HCEC 1CT (cell line): ENCODE measurements at regions not wholly inside any gene's neighbourhood (a gene's known extent, or its start where the extent isn't known, plus 50 kb on each side); places are given as distances from the start of the nearest gene placed in this dataset.
"Not testable (repeated sequence)": the region's sequence is repeated elsewhere in the genome, so short reads cannot be mapped to it uniquely, and the experiment has no call there.

Source experiments
- DNase-seq: peaks from one replicate; pipeline ENCODE4 v3.0.0-alpha.2; 2017

- no peak for DNase-seq
These were observed 55.2 kb downstream of the RPL22L1 start for GRCh38 chr3:170814822-170815221.

- DNase-seq: no peak
These were observed 56.7 kb downstream of the RPL22L1 start for GRCh38 chr3:170813266-170813665.

- peak; percentile 83 for DNase-seq
These were observed 57.9 kb downstream of the RPL22L1 start for GRCh38 chr3:170811928-170812591.

- peak; percentile 56 for DNase-seq
These were observed 58.5 kb downstream of the RPL22L1 start for GRCh38 chr3:170811515-170811914.

GRCh38 chr3:170809975-170810357 lies 60.0 kb downstream of the RPL22L1 start:
- DNase-seq: peak; percentile 83

- peak; percentile 87 for DNase-seq
These were observed 60.7 kb downstream of the RPL22L1 start for GRCh38 chr3:170809007-170809974.

GRCh38 chr3:170808041-170808440 lies 62.0 kb downstream of the RPL22L1 start:
- no peak for DNase-seq

GRCh38 chr3:170806676-170807075 lies 63.3 kb downstream of the RPL22L1 start:
- no peak for DNase-seq

- DNase-seq: no peak
These were observed 63.9 kb downstream of the RPL22L1 start for GRCh38 chr3:170806141-170806540.

GRCh38 chr3:170805296-170805695 lies 64.7 kb downstream of the RPL22L1 start:
- not testable (repeated sequence) for DNase-seq

- DNase-seq: not testable (repeated sequence)
These were observed 65.4 kb downstream of the RPL22L1 start for GRCh38 chr3:170804634-170805033.

- DNase-seq: no peak
These were observed 65.9 kb downstream of the RPL22L1 start for GRCh38 chr3:170804078-170804477.

- peak; percentile 99 for DNase-seq
These were observed 67.5 kb downstream of the RPL22L1 start for GRCh38 chr3:170802164-170803151.

- DNase-seq: no peak
These were observed 68.4 kb downstream of the RPL22L1 start for GRCh38 chr3:170801597-170801996.

- DNase-seq: not testable (repeated sequence)
These were observed 69.7 kb downstream of the RPL22L1 start for GRCh38 chr3:170800275-170800674.

- DNase-seq: no peak
These were observed 71.0 kb downstream of the RPL22L1 start for GRCh38 chr3:170799009-170799408.

- DNase-seq: no peak
These were observed 72.3 kb downstream of the RPL22L1 start for GRCh38 chr3:170797685-170798084.

GRCh38 chr3:170792471-170792870 lies 77.5 kb downstream of the RPL22L1 start:
- peak; percentile 50 for DNase-seq

- DNase-seq: no peak
These were observed 79.3 kb downstream of the RPL22L1 start for GRCh38 chr3:170790647-170791046.

GRCh38 chr3:170787464-170787863 lies 82.5 kb downstream of the RPL22L1 start:
- no peak for DNase-seq

GRCh38 chr3:170785454-170785853 lies 84.5 kb downstream of the RPL22L1 start:
- DNase-seq: no peak

- no peak for DNase-seq
These were observed 85.6 kb downstream of the RPL22L1 start for GRCh38 chr3:170784406-170784805.

GRCh38 chr3:170780955-170781354 lies 89.0 kb downstream of the RPL22L1 start:
- DNase-seq: peak; percentile 43
